ENCODE measurements at regions not wholly inside any gene's neighbourhood (a gene's known extent, or its start where the extent isn't known, plus 50 kb on each side); places are given as distances from the start of the nearest gene placed in this dataset.

- no peak for DNase-seq (ENCODE audit: extremely low read depth, low read depth)
- TF ChIP-seq, protein P1, sequence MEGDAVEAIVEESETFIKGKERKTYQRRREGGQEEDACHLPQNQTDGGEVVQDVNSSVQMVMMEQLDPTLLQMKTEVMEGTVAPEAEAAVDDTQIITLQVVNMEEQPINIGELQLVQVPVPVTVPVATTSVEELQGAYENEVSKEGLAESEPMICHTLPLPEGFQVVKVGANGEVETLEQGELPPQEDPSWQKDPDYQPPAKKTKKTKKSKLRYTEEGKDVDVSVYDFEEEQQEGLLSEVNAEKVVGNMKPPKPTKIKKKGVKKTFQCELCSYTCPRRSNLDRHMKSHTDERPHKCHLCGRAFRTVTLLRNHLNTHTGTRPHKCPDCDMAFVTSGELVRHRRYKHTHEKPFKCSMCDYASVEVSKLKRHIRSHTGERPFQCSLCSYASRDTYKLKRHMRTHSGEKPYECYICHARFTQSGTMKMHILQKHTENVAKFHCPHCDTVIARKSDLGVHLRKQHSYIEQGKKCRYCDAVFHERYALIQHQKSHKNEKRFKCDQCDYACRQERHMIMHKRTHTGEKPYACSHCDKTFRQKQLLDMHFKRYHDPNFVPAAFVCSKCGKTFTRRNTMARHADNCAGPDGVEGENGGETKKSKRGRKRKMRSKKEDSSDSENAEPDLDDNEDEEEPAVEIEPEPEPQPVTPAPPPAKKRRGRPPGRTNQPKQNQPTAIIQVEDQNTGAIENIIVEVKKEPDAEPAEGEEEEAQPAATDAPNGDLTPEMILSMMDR (IDR thresholded peaks at IDR 0.05; ENCODE audit: low read depth, low read length, missing control alignments) = no peak
- H3K4me3 ChIP-seq (replicated peaks; ENCODE audit: low read depth, low read length) = no peak overlapping the region
Observed at GRCh38 chr13:74865656-74866055, 616.3 kb downstream of the TBC1D4 start.

GRCh38 chr13:74860789-74861188, 621.2 kb downstream of the TBC1D4 start:
- no peak overlapping the region for H3K4me3 ChIP-seq (replicated peaks; ENCODE audit: low read depth, low read length)
- TF ChIP-seq, protein P1 (IDR thresholded peaks at IDR 0.05; ENCODE audit: low read depth, low read length, missing control alignments) = no peak
- no peak for DNase-seq (ENCODE audit: extremely low read depth, low read depth)

- DNase-seq (ENCODE audit: extremely low read depth, low read depth) = no peak
- TF ChIP-seq, protein P1 (IDR thresholded peaks at IDR 0.05; ENCODE audit: low read depth, low read length, missing control alignments) = no peak
- H3K4me3 ChIP-seq (replicated peaks; ENCODE audit: low read depth, low read length) = no peak overlapping the region
Observed at GRCh38 chr13:74850893-74851292, 631.1 kb downstream of the TBC1D4 start.

DNA sequence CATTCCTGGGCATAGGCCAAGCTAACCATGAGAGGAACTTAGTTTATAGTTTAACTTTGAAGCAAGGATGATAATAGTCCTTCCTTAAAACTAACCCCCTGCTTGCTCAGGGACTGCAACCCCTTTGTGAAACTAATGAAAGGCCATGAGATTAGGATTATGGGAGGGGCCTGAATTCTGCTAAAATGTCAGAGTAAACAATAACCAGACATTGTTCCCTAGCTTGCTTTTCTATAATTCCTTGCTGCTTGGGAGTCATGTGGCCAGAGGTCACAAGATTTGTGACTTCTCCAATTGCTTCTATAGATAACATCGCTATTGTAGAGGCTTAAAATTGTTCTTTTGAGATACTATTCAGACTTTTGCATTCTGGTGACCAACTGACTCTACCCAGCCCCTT, 634.0 kb downstream of the TBC1D4 start:
- H3K4me3 ChIP-seq (replicated peaks; ENCODE audit: low read depth, low read length) = no peak overlapping the region
- TF ChIP-seq, protein P1 (IDR thresholded peaks at IDR 0.05; ENCODE audit: low read depth, low read length, missing control alignments) = no peak
- no peak for DNase-seq (ENCODE audit: extremely low read depth, low read depth)

- TF ChIP-seq, protein P1 (IDR thresholded peaks at IDR 0.05; ENCODE audit: low read depth, low read length, missing control alignments) = no peak
- H3K4me3 ChIP-seq (replicated peaks; ENCODE audit: low read depth, low read length) = no peak overlapping the region
- DNase-seq (ENCODE audit: extremely low read depth, low read depth) = no peak
Observed at GRCh38 chr13:74845806-74846205, 636.2 kb downstream of the TBC1D4 start.

GRCh38 chr13:74841651-74842050, 640.3 kb downstream of the TBC1D4 start:
- TF ChIP-seq, protein P1 (IDR thresholded peaks at IDR 0.05; ENCODE audit: low read depth, low read length, missing control alignments) = no peak
- H3K4me3 ChIP-seq (replicated peaks; ENCODE audit: low read depth, low read length) = no peak overlapping the region
- DNase-seq (ENCODE audit: extremely low read depth, low read depth) = no peak

DNA sequence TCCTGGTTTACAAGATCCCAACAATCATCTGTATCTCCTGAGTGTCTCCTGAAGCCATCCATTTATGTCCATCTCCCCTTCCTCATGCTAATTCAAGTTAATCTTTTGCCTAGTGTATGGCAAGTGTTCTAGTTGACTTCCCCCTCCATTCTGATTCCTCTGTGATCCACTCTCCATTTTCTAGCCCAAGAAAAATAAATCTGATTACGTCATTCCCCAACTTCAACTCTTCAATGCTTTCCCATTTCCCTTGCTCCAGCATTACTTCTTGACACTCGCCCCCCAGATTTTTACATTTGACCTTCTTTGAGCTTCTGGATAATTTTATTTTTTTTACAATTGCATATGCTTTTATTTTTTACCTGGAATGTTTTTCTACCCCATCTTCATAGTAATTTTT, 640.8 kb downstream of the TBC1D4 start:
- no peak overlapping the region for H3K4me3 ChIP-seq (replicated peaks; ENCODE audit: low read depth, low read length)
- TF ChIP-seq, protein P1 (IDR thresholded peaks at IDR 0.05; ENCODE audit: low read depth, low read length, missing control alignments) = no peak
- no peak for DNase-seq (ENCODE audit: extremely low read depth, low read depth)
